H1 (cell line): ENCODE measurements at regions not wholly inside any gene's neighbourhood (a gene's known extent, or its start where the extent isn't known, plus 50 kb on each side); places are given as distances from the start of the nearest gene placed in this dataset.

Experiments
- CTCF ChIA-PET: fragments of 300-600 bp; sonication (Branson Sonifier 250); formaldehyde crosslinking; loops from one replicate; lab custom pipeline; 2021; ENCODE audit not compliant: partially characterized antibody; lab: Charles Lee
- POLR2A ChIA-PET: fragments of 300-600 bp; sonication (Branson Sonifier 250); formaldehyde crosslinking; loops from one replicate; lab custom pipeline; 2021; ENCODE audit warnings: inconsistent platforms; ENCODE audit not compliant: partially characterized antibody; lab: Charles Lee
- DNase-seq, 2 experiments: peaks; one replicate each; pipeline versions ENCODE4 v3.0.0 to v3.0.0-alpha.2; 2010 to 2022; ENCODE audit warnings: low spot score in 2 of 2, low read depth in 1 of 2, mixed read lengths in 1 of 2
- FAIRE-seq: peaks from 2 replicates; lab custom pipeline; 2011; peaks lifted over from hg19 to GRCh38; lab: Jason Lieb, UNC
- H2AFZ ChIP-seq: 2 replicates; pipeline ENCODE4 v1.8.1; 2012; ENCODE audit warnings: low read length, inconsistent platforms
- H2AK5ac ChIP-seq: 2 replicates; pipeline ENCODE4 v1.6.1; 2013; ENCODE audit warnings: low read depth, low read length
- H2BK120ac ChIP-seq: replicated peaks from 2 replicates; pipeline ENCODE3; 2013; ENCODE audit warnings: low read depth, low read length, inconsistent platforms
- H2BK12ac ChIP-seq: 2 replicates; pipeline ENCODE4 v1.6.1; 2013; ENCODE audit warnings: low read depth, low read length
- H2BK15ac ChIP-seq: 2 replicates; pipeline ENCODE4 v1.6.1; 2013; ENCODE audit warnings: low read length
- H2BK20ac ChIP-seq: 2 replicates; pipeline ENCODE4 v1.6.1; 2013; ENCODE audit warnings: low read length
- H2BK5ac ChIP-seq: 2 replicates; pipeline ENCODE4 v1.6.1; 2013; ENCODE audit warnings: low read depth, low read length
- H3K14ac ChIP-seq: 2 replicates; pipeline ENCODE4 v1.6.1; 2013; ENCODE audit warnings: inconsistent platforms; ENCODE audit not compliant: insufficient read length
- H3K18ac ChIP-seq: 2 replicates; pipeline ENCODE4 v1.6.1; 2013; ENCODE audit warnings: low read length; ENCODE audit errors: extremely low read depth
- H3K23ac ChIP-seq: 2 replicates; pipeline ENCODE4 v1.6.1; 2013; ENCODE audit warnings: inconsistent platforms; ENCODE audit not compliant: insufficient read length
- H3K23me2 ChIP-seq: 2 replicates; pipeline ENCODE4 v1.6.1; 2013; ENCODE audit warnings: low read depth, low read length
- H3K27ac ChIP-seq: 2 replicates; pipeline ENCODE4 v1.6.1; 2011; ENCODE audit warnings: low read depth, low read length, inconsistent platforms
- H3K27me3 ChIP-seq, 4 experiments: replicated peaks in 1 of 4; 1 replicate in 1 of 4; 2 replicates in 3 of 4; pipeline versions ENCODE4 v1.6.1 to v1.8.1; 2011 to 2013; ENCODE audit warnings: low read length in 3 of 4, mild to moderate bottlenecking in 3 of 4, inconsistent platforms in 2 of 4, mixed read lengths in 2 of 4, moderate library complexity in 1 of 4; ENCODE audit not compliant: control insufficient read depth in 3 of 4, insufficient read depth in 3 of 4; ENCODE audit errors: extremely low read depth in 1 of 4
- H3K36me3 ChIP-seq, 4 experiments: 2 replicates each; pipeline versions ENCODE4 v1.6.1 to v1.8.1; 2011 to 2013; ENCODE audit warnings: mild to moderate bottlenecking in 4 of 4, low read length in 3 of 4, moderate library complexity in 2 of 4, control low read depth in 1 of 4, inconsistent platforms in 1 of 4; ENCODE audit not compliant: insufficient read depth in 4 of 4, control insufficient read depth in 2 of 4
- H3K4ac ChIP-seq: replicated peaks from 2 replicates; pipeline ENCODE3; 2013; ENCODE audit warnings: low read length, low read depth, mixed read lengths, inconsistent platforms; ENCODE audit not compliant: insufficient read length
- H3K4me1 ChIP-seq, 4 experiments: replicated peaks in 1 of 4; 1 replicate in 1 of 4; 2 replicates in 3 of 4; pipeline versions ENCODE4 v1.6.1 to v1.8.1; 2011 to 2013; ENCODE audit warnings: low read length in 3 of 4, inconsistent platforms in 2 of 4, mixed read lengths in 1 of 4; ENCODE audit not compliant: insufficient read depth in 4 of 4, control insufficient read depth in 3 of 4
- H3K4me2 ChIP-seq, 2 experiments: 2 replicates each; pipeline versions ENCODE4 v1.6.1 to v1.8.1; 2011 to 2013; ENCODE audit warnings: low read depth in 2 of 2, low read length in 2 of 2, control low read depth in 1 of 2, inconsistent platforms in 1 of 2, mild to moderate bottlenecking in 1 of 2; ENCODE audit not compliant: insufficient read depth in 1 of 2
- H3K4me3 ChIP-seq, 4 experiments: fragments of 200-600, 300-600 bp in 1 of 4; sonication (generic), shearing (Covaris generic), sonication (Bioruptor Twin) in 1 of 4; 2 replicates each; pipeline versions ENCODE4 v1.5.1 to v1.8.1; 2011 to 2016; ENCODE audit warnings: low read length in 4 of 4, low read depth in 3 of 4, control low read depth in 2 of 4, inconsistent platforms in 2 of 4, mild to moderate bottlenecking in 2 of 4, mixed read lengths in 1 of 4, moderate library complexity in 1 of 4; ENCODE audit not compliant: insufficient read depth in 2 of 4; ENCODE audit errors: extremely low read depth in 1 of 4
- H3K56ac ChIP-seq: replicated peaks from 2 replicates; pipeline ENCODE3; 2013; ENCODE audit warnings: low read depth, mild to moderate bottlenecking, mixed read lengths, low read length, inconsistent platforms; ENCODE audit not compliant: insufficient read length
- H3K79me1 ChIP-seq: 2 replicates; pipeline ENCODE4 v1.6.1; 2013; ENCODE audit warnings: low read depth, low read length, control low read depth
- H3K79me2 ChIP-seq, 2 experiments: 2 replicates each; pipeline versions ENCODE4 v1.6.1 to v1.8.1; 2012 to 2013; ENCODE audit warnings: low read length in 2 of 2, mild to moderate bottlenecking in 2 of 2, inconsistent platforms in 1 of 2; ENCODE audit not compliant: insufficient read depth in 2 of 2, control insufficient read depth in 1 of 2
- H3K9ac ChIP-seq, 4 experiments: replicated peaks in 1 of 4; 1 replicate in 1 of 4; 2 replicates in 3 of 4; pipeline versions ENCODE4 v1.6.1 to v1.8.1; 2011 to 2013; ENCODE audit warnings: low read depth in 3 of 4, low read length in 3 of 4, control low read depth in 2 of 4, mild to moderate bottlenecking in 2 of 4, moderate library complexity in 2 of 4, inconsistent platforms in 1 of 4; ENCODE audit errors: extremely low read depth in 1 of 4
- H3K9me3 ChIP-seq, 2 experiments: 2 replicates each; pipeline versions ENCODE4 v1.6.1 to v1.8.1; 2012 to 2013; ENCODE audit warnings: mild to moderate bottlenecking in 2 of 2, moderate library complexity in 2 of 2, control low read depth in 1 of 2, inconsistent platforms in 1 of 2, low read depth in 1 of 2, low read length in 1 of 2, mixed read lengths in 1 of 2; ENCODE audit not compliant: insufficient read depth in 2 of 2
- H4K20me1 ChIP-seq, 2 experiments: replicated peaks in 1 of 2; 2 replicates each; pipeline versions ENCODE3 to v1.8.1; 2011 to 2013; ENCODE audit warnings: inconsistent platforms in 2 of 2, low read length in 2 of 2, mild to moderate bottlenecking in 1 of 2; ENCODE audit not compliant: insufficient read depth in 2 of 2, control insufficient read depth in 1 of 2
- H4K5ac ChIP-seq: 2 replicates; pipeline ENCODE4 v1.6.1; 2013; ENCODE audit warnings: low read length, low read depth, mixed read lengths, inconsistent platforms; ENCODE audit not compliant: insufficient read length
- H4K8ac ChIP-seq: 2 replicates; pipeline ENCODE4 v1.8.0; 2013; ENCODE audit warnings: mild to moderate bottlenecking, moderate library complexity, low read length, inconsistent platforms; ENCODE audit not compliant: insufficient read depth; ENCODE audit errors: extremely low read depth
- H4K91ac ChIP-seq: replicated peaks from 2 replicates; pipeline ENCODE3; 2013; ENCODE audit warnings: low read length, mixed read lengths, inconsistent platforms; ENCODE audit not compliant: insufficient read length
- SUZ12 ChIP-seq: fragments of 200-600 bp; sonication (generic); IDR thresholded peaks from 2 replicates; pipeline ENCODE4 v1.6.1; 2012; ENCODE audit warnings: mild to moderate bottlenecking, inconsistent platforms, low read length, moderate library complexity, mixed read lengths
- TCF12 ChIP-seq: IDR thresholded peaks from 2 replicates; pipeline ENCODE4 v1.6.1; 2011; ENCODE audit warnings: low read depth, mild to moderate bottlenecking, low read length
- WGBS, 2 experiments: shearing (Covaris generic) in 1 of 2; methylation state at CpG; one replicate each; pipeline versions ENCODE4 v1.1.6 to v1.1.7; 2013 to 2015; ENCODE audit warnings: low lambda C conversion rate in 2 of 2, mixed read lengths in 2 of 2, inconsistent platforms in 1 of 2, low coverage in 1 of 2, missing lambda C conversion rate in 1 of 2; ENCODE audit not compliant: insufficient replicate concordance in 2 of 2, insufficient coverage in 1 of 2, insufficient read length in 1 of 2; ENCODE audit errors: extremely low coverage in 1 of 2, missing lambda C conversion rate in 1 of 2; 5-methylcytosine and 5-hydroxymethylcytosine counted together

GRCh38 chr2:163011000-163011399 lies 172.4 kb upstream of the KCNH7 start:
- H4K8ac ChIP-seq = no peak overlapping the region
- no peak overlapping the region for H2BK5ac ChIP-seq
- FAIRE-seq (no peak), DNase-seq (no peak)
- H3K23me2 ChIP-seq = no peaks in the 10 kb centered on the region
- H3K23ac ChIP-seq = no peak overlapping the region
- TF ChIP-seq SUZ12 (no peak), TCF12 (no peak)
- no peak overlapping the region for H3K27ac ChIP-seq
- no peaks in the 10 kb centered on the region for H4K20me1 ChIP-seq
- H2BK20ac ChIP-seq = no peak overlapping the region
- no peaks in the 10 kb centered on the region for H3K4me1 ChIP-seq
- H3K18ac ChIP-seq = no peak overlapping the region
- no peak overlapping the region for H3K14ac ChIP-seq
- no peak overlapping the region for H3K4ac ChIP-seq
- no peak overlapping the region for H3K9ac ChIP-seq
- H4K5ac ChIP-seq = no peak overlapping the region
- no peak overlapping the region for H2AK5ac ChIP-seq
- H3K9me3 ChIP-seq = no peaks in the 10 kb centered on the region
- no peaks in the 10 kb centered on the region for H3K79me2 ChIP-seq
- no peak overlapping the region for H2BK15ac ChIP-seq
- no peak overlapping the region for H3K4me3 ChIP-seq
- no peaks in the 10 kb centered on the region for H3K36me3 ChIP-seq
- no peak overlapping the region for H3K56ac ChIP-seq
- H2AFZ ChIP-seq = no peak overlapping the region
- no peak overlapping the region for H2BK12ac ChIP-seq
- 79% methylated on average over 1 of the region's 1 CpG; no CpG with 5 or more reads in 1 of the 2 experiments for WGBS, 2 experiments
- ChIA-PET CTCF (no interaction called here), POLR2A (no interaction called here)
- no peaks in the 10 kb centered on the region for H3K79me1 ChIP-seq
- H3K27me3 ChIP-seq = no peaks in the 10 kb centered on the region
- H2BK120ac ChIP-seq = no peak overlapping the region
- H4K91ac ChIP-seq = no peak overlapping the region
- no peak overlapping the region for H3K4me2 ChIP-seq
